ENCODE measurements at regions not wholly inside any gene's neighbourhood (a gene's known extent, or its start where the extent isn't known, plus 50 kb on each side); places are given as distances from the start of the nearest gene placed in this dataset.
"Not testable (repeated sequence)": the region's sequence is repeated elsewhere in the genome, so short reads cannot be mapped to it uniquely, and the experiment has no call there.

DNA sequence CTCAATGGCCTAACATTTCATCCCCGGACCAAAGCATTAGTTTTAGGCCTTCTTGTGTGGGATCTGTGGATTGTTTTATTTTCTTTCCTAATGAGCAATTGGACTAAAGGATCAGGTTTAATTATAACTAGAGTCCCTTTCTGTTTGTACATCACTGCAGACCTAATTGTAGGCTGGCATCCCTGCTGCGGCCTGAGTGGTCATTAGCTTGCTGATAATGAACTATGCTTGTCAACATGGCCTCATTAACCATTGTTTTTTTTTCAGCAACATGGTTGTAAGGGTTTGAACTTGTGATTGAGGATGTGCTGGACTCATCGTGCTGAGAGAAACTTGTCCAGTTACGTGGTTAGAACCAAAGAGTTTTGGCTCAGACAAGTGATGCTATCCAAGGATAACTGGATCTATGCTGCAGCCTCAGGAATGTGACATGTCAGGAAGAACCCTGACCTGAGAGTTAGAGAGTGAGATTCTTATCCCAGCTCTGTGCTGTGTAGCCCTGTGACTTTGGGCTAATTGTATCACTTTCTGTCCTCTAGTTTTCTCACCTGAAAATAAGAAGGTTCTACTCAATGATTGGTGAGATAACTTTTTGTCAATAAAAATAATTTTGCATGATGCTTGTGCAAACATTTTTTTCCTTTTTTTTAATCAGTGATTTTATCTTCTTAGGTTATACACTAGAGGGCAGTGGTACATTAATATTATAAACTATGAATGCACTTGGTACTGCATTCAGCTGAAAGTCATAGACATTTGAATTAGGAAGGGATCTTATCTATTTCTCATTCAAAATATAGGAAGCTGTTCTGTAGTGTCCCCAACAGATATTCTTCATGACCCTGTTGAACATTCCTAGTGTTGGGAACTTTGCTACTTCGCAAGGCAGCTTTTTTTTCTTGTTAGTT lies 140.9 kb downstream of the RNF144B start:
- DNase-seq (ENCODE audit: low spot score) = no peak

DNA sequence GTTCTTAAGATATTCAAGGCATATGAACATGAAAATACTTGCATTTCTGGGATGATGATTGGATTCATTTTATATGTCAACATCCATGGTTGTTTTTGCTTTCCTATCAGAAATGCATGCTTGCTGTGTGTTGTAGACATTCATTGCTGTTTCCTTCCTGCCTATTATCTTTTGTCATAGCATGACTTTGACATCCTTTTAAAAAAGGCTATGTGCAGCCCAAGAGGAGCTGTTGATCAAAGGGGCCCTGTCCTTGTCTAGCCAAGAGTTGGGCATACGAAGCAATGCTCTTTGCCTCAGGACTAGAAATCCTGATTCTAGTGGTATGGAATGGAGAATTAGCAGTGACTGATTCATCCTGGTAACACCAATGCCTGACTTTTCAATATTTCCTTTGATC lies 143.1 kb downstream of the RNF144B start:
- no peak for DNase-seq (ENCODE audit: low spot score)

DNA sequence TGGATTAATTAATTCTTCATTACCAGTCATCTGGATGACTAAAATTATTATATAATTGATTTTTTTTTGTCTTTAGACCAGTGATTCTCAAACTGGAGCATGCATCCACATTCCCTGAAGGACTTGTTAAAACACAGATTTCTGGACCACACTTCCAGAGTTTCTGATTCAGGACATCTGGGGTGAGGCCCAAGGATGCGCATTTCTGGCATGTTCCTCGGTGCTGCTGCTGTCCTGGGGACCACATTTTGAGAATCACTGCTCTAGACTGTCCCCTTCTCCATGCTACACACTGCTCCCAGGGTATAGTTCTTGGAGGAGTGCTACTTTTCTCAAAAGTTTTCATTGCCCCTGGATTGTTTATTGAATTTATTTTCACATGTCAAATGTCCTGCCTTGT lies 145.0 kb downstream of the RNF144B start:
- DNase-seq (ENCODE audit: low spot score) = no peak

DNA sequence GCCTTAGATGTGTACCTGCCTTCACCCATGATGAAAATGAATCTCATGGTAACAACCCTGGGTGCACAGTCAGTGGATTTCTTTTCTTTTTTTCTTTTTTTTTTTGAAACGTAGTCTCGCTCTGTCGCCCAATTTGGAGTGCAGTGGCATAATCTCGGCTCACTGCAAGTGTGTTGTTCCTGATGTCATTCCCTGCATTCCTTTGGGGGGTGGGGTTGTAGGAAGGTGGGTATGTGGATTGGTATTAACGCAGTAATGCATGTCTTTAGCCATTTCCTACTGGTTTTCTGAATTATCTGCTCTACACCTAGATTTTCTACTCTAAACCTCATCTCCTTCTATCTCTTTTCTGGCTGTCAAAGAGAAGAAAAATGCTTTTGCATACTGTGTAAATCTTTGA lies 146.6 kb downstream of the RNF144B start:
- no peak for DNase-seq (ENCODE audit: low spot score)

DNA sequence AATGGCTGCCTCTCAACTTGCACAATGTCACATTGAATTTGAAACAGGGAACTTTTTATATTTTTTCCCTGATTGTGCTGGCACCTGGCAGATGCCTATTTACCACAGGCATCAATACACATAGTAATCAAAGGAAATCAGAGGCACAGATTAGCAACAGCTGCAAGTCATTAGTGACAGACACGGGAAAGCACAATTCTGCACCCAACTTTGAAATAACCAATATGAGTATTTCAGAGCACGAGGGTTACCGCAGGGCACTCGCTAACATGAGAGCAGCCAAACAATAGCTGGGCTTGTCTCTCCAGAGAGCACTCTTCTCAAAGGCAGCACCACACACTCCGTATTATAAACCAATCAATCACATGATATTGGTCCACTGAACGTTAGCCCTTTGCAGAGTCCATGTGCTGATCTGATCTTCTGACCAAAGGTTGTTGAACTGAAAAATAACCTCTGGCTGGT lies 149.5 kb downstream of the RNF144B start:
- no peak for DNase-seq (ENCODE audit: low spot score)

DNA sequence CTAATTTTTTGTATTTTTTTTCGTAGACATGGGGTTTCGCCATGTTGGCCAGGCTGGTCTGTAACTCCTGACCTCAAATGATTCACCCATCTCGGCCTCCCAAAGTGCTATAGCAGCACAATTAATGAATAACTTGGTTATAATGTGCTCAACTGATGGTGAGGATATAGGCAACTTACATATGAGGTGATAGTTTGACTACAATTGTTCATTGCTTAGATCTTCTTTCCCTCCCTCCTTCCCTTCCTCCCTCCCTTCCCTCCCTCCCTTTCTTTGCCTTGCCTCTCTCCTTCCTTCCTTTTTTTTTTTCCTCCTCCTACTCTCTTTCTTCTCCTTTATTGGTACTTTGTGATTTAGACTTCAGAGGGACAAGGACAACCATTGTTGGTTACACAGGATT lies 151.2 kb downstream of the RNF144B start:
- DNase-seq (ENCODE audit: low spot score) = no peak

DNA sequence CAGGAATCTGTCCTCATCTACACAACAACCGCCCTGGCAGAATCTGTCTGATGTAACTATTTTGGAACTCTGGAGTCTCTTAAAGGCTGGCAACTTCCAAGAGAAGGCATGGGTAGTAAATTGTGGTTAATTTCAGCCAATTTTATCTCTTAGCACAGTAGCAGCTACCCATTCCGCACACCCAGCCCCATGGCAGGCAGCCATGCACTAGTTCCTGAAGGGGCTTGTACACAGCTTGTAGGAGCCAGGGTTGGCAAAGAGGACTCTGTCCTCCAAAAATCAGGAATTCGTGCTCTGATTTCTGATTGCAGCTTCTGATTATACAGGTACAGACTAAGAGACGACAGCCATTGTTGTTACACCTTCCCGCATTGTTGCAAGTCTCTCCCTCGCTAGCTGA lies 155.9 kb downstream of the RNF144B start:
- DNase-seq (ENCODE audit: low spot score) = no peak

DNA sequence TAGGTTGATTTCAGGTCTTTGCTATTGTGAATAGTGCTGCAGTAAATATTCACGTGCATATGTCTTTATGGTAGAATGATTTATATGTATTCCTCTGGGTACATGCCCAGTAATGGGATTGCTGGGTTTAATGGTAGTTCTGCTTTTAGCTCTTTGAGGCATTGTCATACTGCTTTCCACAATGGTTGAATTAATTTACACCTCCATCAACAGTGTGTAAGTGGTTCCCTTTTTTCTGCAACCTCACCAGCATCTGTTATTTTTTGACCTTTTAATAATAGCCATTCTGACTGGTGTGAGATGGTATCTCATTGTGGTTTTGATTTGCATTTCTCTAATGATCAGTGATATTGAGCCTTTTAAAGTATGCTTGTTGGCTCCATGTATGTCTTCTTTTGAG lies 158.0 kb downstream of the RNF144B start:
- not testable (repeated sequence) for DNase-seq (ENCODE audit: low spot score)

DNA sequence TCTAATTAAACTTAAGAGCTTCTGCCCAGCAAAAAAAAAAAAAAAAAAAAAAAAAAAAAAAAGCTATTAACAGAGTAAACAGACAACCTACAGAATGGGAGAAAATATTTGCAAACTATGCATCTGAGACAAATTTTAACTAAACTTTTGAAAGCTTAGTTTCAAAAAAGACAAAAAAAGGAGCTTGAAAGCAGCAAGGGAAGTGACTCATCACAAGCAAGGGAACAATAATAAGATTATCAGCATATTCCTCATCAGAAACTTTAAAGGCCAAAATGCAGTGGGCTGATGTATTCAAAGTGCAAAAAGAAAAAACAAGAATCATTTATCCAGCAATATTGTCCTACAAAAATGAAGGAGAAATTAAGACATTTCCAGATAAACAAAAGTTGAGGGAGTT lies 158.6 kb downstream of the RNF144B start:
- no peak for DNase-seq (ENCODE audit: low spot score)

DNA sequence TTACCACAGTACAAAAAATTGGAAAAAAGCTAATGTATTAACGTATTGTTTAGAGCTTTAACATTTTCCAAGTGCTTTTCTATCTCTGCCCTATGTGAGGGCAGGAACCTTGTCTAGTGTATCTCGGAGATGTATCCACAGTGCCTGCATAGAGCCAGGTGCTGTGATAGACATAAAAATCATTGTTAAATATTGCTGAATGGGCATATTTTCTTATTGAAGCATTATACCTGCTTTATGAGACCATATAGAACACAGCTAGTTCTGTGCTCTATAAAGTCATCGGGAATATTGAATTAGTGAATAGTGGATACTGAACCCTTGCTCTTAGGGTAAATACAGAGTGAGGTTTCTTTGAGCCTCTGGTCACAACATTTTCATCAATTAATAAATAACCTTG lies 163.0 kb downstream of the RNF144B start:
- no peak for DNase-seq (ENCODE audit: low spot score)

DNA sequence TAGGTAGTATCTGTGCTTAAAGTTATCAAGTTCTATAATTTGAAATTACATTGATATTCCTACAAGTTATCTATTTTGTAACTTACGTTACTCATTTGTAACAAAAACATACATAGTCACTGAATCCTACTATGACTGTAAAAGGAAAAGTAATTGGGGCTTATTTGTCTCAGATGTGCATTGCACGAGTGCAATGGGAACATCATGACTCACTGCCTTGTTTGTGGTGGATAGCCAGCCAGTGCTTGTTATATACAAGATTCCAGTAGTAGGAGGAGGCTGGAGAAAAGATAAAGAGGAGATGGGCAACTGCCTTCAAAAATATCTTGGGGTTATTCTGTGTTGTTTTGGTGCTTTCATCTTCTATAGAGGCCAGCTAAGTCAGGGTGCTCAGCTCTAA lies 164.1 kb downstream of the RNF144B start:
- DNase-seq (ENCODE audit: low spot score) = no peak

DNA sequence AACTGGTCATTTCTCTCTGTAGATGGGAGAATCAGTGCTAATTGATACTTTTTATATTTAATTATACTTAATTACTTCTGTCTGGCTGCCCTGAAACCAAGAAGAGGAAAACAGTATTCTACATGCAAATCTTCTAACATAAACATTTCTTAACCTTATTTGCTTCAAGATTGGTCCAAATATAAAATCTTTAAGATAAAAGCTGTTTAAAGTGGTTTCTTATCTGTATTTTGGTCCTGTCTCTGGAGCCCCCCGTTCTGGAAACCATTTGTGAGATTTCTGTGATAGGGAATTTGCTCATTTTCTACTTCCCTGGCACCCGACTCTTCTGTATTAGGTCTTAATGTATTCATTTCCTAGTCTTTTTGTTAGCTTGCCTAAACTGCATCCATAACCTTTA lies 168.6 kb downstream of the RNF144B start:
- DNase-seq (ENCODE audit: low spot score) = no peak

DNA sequence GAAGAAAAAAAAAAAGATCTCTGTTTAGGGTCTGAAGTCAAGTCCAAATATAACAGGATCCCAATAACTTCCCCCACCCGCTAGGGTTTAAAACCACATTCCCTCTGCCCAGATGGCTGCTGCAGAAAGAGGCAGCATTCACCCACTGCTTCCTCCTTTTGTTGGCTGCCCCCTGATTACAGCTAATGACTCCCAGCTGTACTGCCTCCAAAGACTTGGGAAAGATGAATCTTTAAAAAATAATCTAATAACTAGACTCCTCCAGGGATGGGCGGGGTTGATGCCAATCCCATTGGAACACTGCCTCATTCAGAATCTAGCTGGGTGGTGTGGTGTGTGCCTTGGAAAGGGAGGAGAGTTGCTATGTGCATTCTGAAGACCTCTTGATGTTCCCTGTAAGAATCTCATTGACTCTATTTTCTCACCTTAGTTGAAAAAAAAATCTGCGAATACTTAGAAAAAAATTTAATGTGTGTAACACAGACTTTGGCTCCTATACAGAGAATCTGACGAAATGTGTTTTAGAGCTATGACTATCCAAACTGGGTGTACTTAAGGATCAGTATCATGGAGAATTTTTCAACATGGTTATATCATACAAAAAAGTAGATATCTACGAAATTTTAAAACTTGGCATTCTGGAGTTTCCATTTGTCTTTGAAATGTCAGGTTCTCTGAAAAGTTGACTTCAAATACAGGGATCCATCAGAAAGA lies 174.0 kb downstream of the RNF144B start:
- no peak for DNase-seq (ENCODE audit: low spot score)

DNA sequence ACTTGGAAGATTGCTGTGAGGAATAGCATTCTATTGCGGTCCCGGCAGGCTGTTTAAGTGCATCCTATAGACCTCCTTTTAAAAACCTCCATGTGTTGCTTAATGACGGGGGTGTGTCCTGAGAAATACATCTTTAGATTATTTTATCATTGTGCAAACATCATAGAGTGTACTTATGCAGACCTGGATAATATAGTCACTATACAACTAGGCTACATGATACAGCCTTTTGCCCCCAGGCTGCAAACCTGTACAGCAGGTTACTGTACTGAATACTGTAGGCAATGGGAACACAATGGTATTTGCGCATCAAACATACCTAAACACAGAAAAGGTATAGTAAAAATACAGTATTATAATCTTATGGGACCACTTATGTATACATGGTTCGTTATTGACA lies 175.6 kb downstream of the RNF144B start:
- no peak for DNase-seq (ENCODE audit: low spot score)

DNA sequence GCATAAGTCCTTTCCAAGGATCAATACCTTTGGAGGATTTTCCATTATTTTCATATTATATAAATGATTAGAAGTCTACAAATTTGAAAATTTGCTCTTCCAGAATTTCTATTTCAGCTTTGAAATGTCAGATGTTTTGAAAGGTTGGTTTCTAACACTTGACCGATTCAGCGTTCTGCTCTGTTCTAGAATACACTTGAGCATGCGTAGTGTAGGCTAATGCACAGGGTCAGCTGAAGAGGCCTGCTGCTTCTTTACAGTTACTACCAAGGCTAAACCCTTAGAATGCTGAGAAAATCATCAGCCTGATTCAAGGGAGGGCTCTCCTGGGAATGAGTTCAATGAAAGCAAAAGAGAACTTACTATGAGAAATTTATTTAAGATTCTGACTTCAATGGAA lies 177.6 kb downstream of the RNF144B start:
- no peak for DNase-seq (ENCODE audit: low spot score)

DNA sequence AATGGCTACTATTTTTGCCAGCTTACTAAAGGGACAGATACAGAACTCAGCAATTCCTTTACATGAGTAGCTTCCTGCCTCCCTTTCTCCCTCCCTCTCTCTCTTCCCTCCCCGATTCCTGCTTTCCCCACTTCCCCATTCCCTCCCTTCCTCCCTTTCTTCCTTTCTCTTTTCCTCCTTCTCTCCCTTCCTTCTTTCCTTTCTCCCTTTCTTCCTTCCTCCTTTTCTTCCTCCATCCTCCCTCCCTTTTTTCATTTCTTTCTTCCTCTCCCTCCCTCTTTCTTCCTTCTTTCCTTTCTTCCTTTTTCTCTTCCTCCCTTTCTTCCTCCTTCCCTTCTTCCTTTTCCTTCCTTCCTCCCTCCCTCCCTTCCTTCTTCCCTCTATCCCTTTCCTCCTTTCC lies 178.1 kb downstream of the RNF144B start:
- no peak for DNase-seq (ENCODE audit: low spot score)

DNA sequence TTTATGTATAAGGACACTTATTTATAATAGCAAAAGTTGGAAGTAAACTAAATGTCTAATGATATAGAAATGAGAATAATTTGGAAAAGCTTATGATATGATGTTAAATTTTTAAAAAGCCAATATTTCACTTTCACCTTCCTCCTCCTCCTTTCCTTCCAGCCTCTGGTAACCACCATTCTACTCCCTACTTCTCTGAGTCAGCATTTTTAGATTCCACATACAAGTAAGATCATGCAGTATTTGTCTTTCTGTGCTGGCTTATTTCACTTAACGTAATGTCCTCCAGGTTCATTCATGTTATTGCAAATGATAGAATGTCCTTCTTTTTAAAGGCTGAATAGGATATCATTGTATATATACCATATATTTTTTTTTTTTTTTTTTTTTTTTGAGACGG lies 180.2 kb downstream of the RNF144B start:
- DNase-seq (ENCODE audit: low spot score) = no peak

DNA sequence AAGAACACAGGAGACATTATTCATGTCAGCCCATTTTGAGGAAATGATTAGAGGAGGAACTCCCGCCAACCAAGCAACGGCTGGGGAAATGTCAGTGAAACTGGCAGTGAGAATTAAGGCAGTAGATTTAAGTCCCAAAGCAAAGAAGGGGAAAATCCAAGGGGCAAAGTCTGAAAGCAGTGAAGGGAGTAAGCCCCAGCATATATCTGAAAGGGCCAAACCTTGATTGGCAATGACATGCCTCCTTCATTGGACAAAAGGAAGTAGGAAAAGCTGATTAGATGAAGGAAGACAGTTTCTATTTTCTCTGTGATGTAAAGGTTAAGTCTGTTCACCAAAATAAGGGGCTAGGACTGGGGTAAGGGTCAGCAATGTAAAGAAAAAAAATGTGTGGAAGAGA lies 190.3 kb downstream of the RNF144B start:
- no peak for DNase-seq (ENCODE audit: low spot score)

DNA sequence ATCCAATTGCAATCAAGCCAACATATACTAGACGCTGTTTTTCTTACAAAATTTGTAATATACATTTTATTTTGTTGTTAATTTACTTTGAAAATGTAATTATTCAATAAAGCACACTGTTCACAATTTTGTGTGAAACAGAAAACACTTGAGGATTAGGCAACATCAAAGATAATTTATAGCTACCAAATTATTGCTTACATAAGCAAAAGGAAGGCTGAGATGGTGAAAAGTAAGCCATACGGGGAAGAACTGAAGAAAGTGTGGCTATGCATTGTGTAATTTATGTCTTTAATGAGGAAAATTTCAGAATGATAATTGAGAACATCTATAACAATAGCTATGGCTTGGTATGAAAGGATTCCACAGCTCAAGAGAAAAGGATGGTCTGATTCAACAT lies 192.0 kb downstream of the RNF144B start:
- no peak for DNase-seq (ENCODE audit: low spot score)

DNA sequence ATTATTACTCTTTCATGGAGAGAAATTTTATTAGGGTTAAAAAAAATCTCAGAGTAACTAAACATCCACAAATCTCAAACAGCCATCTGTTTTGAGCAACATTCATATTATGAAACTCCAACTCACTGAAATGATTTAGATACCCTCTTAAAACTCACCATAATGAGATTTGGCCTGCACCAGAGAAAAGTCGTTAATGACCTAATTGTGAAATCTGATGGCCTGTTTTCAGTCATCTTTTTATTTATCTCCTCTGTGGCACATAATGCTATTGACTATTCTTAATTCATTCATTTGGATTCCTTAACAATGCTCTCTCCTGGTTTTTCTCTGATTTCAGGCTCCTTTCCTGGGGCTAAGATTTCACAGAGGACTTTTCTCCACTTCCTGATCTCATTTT lies 192.7 kb downstream of the RNF144B start:
- DNase-seq (ENCODE audit: low spot score) = no peak

DNA sequence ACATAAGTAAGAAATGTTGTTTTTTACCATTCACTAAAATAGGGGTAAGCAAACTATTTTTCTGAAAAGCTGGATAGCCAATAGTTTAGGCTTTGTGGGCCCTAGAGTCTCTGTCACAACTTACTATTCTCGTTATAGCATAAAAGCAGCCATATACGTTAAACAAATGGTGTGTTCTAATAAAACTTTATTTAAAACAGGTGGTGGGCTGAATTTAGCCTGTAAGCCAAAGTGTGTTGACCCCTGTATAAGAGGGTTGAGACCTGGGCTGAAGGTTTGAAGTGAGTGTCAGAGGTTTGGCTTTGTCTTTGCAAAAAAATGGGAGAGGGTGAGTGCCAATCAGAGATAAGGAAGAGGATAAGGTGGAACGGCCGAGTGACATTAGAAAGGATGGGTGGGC lies 197.2 kb downstream of the RNF144B start:
- DNase-seq (ENCODE audit: low spot score) = no peak

DNA sequence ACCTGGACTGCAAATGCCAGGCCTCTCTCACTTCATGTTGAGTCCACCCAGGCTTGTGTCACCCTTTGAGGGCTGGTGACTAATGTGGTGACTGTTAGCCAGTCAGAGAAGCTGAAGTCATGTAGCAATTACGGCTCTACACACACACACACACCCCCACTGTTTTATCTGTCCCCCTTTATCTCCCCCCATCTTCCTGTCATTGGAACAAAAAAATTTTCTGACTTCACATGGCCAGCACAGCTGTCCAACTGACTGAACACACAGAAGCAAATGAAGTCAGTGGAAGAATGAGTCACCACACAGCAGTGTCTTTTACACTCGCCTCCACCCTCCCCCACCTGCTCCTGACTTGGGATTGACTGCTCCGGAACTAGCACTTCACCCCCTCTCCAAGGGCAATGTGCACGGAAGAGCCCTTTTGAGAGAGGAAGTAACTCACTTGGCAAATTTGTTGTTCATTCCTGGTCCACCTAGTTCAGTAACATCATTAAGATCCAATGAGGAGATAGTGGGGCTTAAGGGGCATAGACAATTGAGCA lies 198.0 kb downstream of the RNF144B start:
- DNase-seq (ENCODE audit: low spot score) = no peak

DNA sequence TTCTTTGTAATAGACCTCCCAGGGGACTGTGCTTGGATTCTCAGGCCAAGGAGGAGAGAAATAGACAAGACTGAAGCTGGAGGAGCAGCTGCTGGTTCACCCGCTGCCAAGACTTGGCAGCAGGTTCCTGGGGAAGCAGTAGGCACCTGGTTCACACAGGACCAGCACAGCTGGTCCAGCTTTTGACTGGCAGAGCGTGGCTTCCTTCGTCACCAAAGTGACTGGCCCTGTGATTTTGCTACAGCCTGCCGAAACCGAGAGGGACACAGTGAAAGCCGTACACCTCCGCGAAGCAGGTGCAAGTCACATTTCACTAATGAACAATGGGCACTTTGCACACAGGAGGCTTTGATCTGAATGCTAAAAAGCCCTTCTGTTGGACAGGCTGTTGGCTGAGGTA lies 199.0 kb downstream of the RNF144B start:
- DNase-seq (ENCODE audit: low spot score) = no peak
